Endodermal cell (in vitro differentiated cells): ENCODE measurements at regions not wholly inside any gene's neighbourhood (a gene's known extent, or its start where the extent isn't known, plus 50 kb on each side); places are given as distances from the start of the nearest gene placed in this dataset.
A peak's percentile ranks its signal among the peaks of the same experiment; 100 is the strongest.
"Not testable (repeated sequence)": the region's sequence is repeated elsewhere in the genome, so short reads cannot be mapped to it uniquely, and the experiment has no call there.

Source experiments
- DNase-seq: peaks from one replicate; pipeline ENCODE4 v3.0.0-alpha.2; 2017
- H3K27ac ChIP-seq: 2 replicates; pipeline ENCODE4 v1.5.1; 2013; ENCODE audit warnings: mild to moderate bottlenecking, low read depth, low read length, moderate library complexity
- H3K27me3 ChIP-seq: 2 replicates; pipeline ENCODE4 v1.6.1; 2013; ENCODE audit warnings: mild to moderate bottlenecking, low read length, moderate library complexity; ENCODE audit not compliant: insufficient read depth, control insufficient read depth, poor library complexity, severe bottlenecking
- H3K36me3 ChIP-seq: 2 replicates; pipeline ENCODE4 v1.7.0; 2013; ENCODE audit warnings: mild to moderate bottlenecking, low read length, moderate library complexity; ENCODE audit not compliant: control insufficient read depth, insufficient read depth
- H3K4me1 ChIP-seq: one replicate; pipeline ENCODE4 v1.7.0; 2013; ENCODE audit warnings: low read length; ENCODE audit not compliant: control insufficient read depth, insufficient read depth
- H3K4me3 ChIP-seq: 2 replicates; pipeline ENCODE4 v1.5.1; 2013; ENCODE audit warnings: mild to moderate bottlenecking, low read length, moderate library complexity
- H3K9ac ChIP-seq: 2 replicates; pipeline ENCODE4 v1.6.1; 2013; ENCODE audit warnings: mild to moderate bottlenecking, low read length, moderate library complexity; ENCODE audit not compliant: poor library complexity, severe bottlenecking; ENCODE audit errors: extremely low read depth
- H3K9me3 ChIP-seq: 2 replicates; pipeline ENCODE4 v1.6.1; 2013; ENCODE audit warnings: mild to moderate bottlenecking, low read length, moderate library complexity; ENCODE audit not compliant: control insufficient read depth
- H3K27ac Mint-ChIP-seq: 2 replicates; pipeline ENCODE4 v1.8.0; 2020; ENCODE audit warnings: mixed read lengths
- H3K27me3 Mint-ChIP-seq: 2 replicates; pipeline ENCODE4 v1.8.0; 2021; ENCODE audit warnings: mild to moderate bottlenecking, mixed read lengths; ENCODE audit not compliant: insufficient read depth
- H3K36me3 Mint-ChIP-seq: 2 replicates; pipeline ENCODE4 v1.8.0; 2020; ENCODE audit warnings: low read depth, mixed read lengths
- H3K4me1 Mint-ChIP-seq: 2 replicates; pipeline ENCODE4 v1.8.0; 2020; ENCODE audit warnings: mixed read lengths
- H3K4me3 Mint-ChIP-seq: 2 replicates; pipeline ENCODE4 v1.8.0; 2020; ENCODE audit warnings: mild to moderate bottlenecking, moderate library complexity, mixed read lengths
- H3K9me3 Mint-ChIP-seq: 2 replicates; pipeline ENCODE4 v1.8.0; 2020; ENCODE audit warnings: mild to moderate bottlenecking, mixed read lengths
- CTCF ChIP-seq: fragments of 200-600 bp; sonication (generic); conservative IDR thresholded peaks from 2 replicates; pipeline ENCODE4 v1.5.0; 2021; ENCODE audit warnings: antibody characterized with exemption, mild to moderate bottlenecking
- WGBS, 2 experiments: methylation state at CpG; one replicate each; pipeline versions ENCODE4 v1.1.5 to v1.1.7; 2013; ENCODE audit warnings: missing lambda C conversion rate in 2 of 2, mixed read lengths in 1 of 2; ENCODE audit not compliant: insufficient coverage in 1 of 2, insufficient read length in 1 of 2; 5-methylcytosine and 5-hydroxymethylcytosine counted together

- no peak for DNase-seq
- Histone ChIP-seq H3K27ac (no peak overlapping the region), H3K36me3 (no peaks in the 10 kb centered on the region), H3K4me1 (peaks cover 9% of the 10 kb centered on the region), H3K4me3 (peak overlapping the region; percentile 11), H3K9me3 (no peaks in the 10 kb centered on the region), H3K27me3 (no peaks in the 10 kb centered on the region), H3K9ac (no peak overlapping the region)
- H3K27ac Mint-ChIP-seq, result no peak overlapping the region
- no peak for TF ChIP-seq CTCF
- H3K4me1 Mint-ChIP-seq, result peaks cover 16% of the 10 kb centered on the region
- no peak overlapping the region for H3K4me3 Mint-ChIP-seq
- WGBS, 2 experiments, result 81 to 100% methylated on average over 2 to 4 of the region's 4 CpGs
- H3K36me3 Mint-ChIP-seq, result no peaks in the 10 kb centered on the region
- H3K27me3 Mint-ChIP-seq, result no peaks in the 10 kb centered on the region
- peaks cover 8% of the 10 kb centered on the region for H3K9me3 Mint-ChIP-seq
Observed at GRCh38 chr3:178345944-178346343, 190.3 kb upstream of the KCNMB2 start.

GRCh38 chr3:178348561-178349217, 187.5 kb upstream of the KCNMB2 start:
- not testable (repeated sequence) for H3K27ac Mint-ChIP-seq, H3K4me1 ChIP-seq, H3K27me3 ChIP-seq, H3K36me3 Mint-ChIP-seq, H3K4me3 Mint-ChIP-seq, H3K36me3 ChIP-seq, DNase-seq, H3K9me3 Mint-ChIP-seq, H3K9ac ChIP-seq, H3K27ac ChIP-seq, H3K9me3 ChIP-seq, H3K4me3 ChIP-seq, H3K27me3 Mint-ChIP-seq
- 95 to 100% methylated on average over 7 to 11 of the region's 11 CpGs for WGBS, 2 experiments
- H3K4me1 Mint-ChIP-seq, result peaks cover 17% of the 10 kb centered on the region

- H3K9ac ChIP-seq, H3K27ac ChIP-seq, H3K36me3 Mint-ChIP-seq, H3K4me3 ChIP-seq, H3K36me3 ChIP-seq, H3K9me3 Mint-ChIP-seq, H3K27me3 ChIP-seq, H3K9me3 ChIP-seq, H3K4me1 ChIP-seq, H3K27ac Mint-ChIP-seq, H3K27me3 Mint-ChIP-seq, DNase-seq, H3K4me3 Mint-ChIP-seq: not testable (repeated sequence)
- WGBS, 2 experiments, result 94 to 97% methylated on average over 3 to 4 of the region's 4 CpGs
- H3K4me1 Mint-ChIP-seq, result peaks cover 12% of the 10 kb centered on the region
Observed at GRCh38 chr3:178349218-178349596, 187.0 kb upstream of the KCNMB2 start.

- no peaks in the 10 kb centered on the region for H3K9me3 ChIP-seq
- TF ChIP-seq CTCF, result no peak
- Mint-ChIP-seq H3K27ac (no peak overlapping the region), H3K4me1 (peaks cover 10% of the 10 kb centered on the region), H3K27me3 (no peaks in the 10 kb centered on the region), H3K36me3 (no peaks in the 10 kb centered on the region), H3K9me3 (peaks cover 8% of the 10 kb centered on the region), H3K4me3 (no peak overlapping the region)
- no peak for DNase-seq
- no peaks in the 10 kb centered on the region for H3K27me3 ChIP-seq
- H3K9ac ChIP-seq, result no peak overlapping the region
- H3K4me3 ChIP-seq, result no peak overlapping the region
- no peaks in the 10 kb centered on the region for H3K36me3 ChIP-seq
- WGBS, 2 experiments, result 98 to 100% methylated on average over 1 to 2 of the region's 3 CpGs
- no peak overlapping the region for H3K27ac ChIP-seq
- H3K4me1 ChIP-seq, result peaks cover 2% of the 10 kb centered on the region
Observed at GRCh38 chr3:178350763-178351162, 185.5 kb upstream of the KCNMB2 start.
